ENCODE measurements at regions not wholly inside any gene's neighbourhood (a gene's known extent, or its start where the extent isn't known, plus 50 kb on each side); places are given as distances from the start of the nearest gene placed in this dataset.

GRCh38 chr9:14501366-14501765 lies 187.4 kb upstream of the NFIB start:
- TF ChIP-seq POLR2AphosphoS5 (IDR thresholded peaks at IDR 0.05) (no peak), POLR2A (IDR thresholded peaks at IDR 0.05) (no peak)
- TF ChIP-seq, protein P1, sequence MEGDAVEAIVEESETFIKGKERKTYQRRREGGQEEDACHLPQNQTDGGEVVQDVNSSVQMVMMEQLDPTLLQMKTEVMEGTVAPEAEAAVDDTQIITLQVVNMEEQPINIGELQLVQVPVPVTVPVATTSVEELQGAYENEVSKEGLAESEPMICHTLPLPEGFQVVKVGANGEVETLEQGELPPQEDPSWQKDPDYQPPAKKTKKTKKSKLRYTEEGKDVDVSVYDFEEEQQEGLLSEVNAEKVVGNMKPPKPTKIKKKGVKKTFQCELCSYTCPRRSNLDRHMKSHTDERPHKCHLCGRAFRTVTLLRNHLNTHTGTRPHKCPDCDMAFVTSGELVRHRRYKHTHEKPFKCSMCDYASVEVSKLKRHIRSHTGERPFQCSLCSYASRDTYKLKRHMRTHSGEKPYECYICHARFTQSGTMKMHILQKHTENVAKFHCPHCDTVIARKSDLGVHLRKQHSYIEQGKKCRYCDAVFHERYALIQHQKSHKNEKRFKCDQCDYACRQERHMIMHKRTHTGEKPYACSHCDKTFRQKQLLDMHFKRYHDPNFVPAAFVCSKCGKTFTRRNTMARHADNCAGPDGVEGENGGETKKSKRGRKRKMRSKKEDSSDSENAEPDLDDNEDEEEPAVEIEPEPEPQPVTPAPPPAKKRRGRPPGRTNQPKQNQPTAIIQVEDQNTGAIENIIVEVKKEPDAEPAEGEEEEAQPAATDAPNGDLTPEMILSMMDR (IDR thresholded peaks at IDR 0.05) = no peak
